ENCODE measurements at regions not wholly inside any gene's neighbourhood (a gene's known extent, or its start where the extent isn't known, plus 50 kb on each side); places are given as distances from the start of the nearest gene placed in this dataset.

DNA sequence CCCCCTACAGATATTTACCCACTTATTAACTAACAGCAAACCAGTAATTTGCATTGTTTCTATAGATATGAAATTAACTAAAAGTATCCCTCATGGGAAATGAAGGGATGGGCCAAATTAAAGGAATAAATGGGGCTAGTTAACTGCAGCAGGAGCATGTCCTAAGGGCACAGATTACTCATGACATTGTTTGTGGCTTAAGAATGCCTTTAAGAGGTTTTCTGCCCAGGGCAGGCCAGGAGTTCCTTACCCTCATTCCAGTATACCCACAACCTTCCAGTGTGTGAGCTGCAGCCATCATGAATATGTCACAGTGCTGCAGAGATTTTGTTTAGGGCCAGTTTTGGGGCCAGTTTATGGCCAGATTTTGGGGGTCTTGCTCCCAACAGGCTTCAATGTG is 1101.9 kb downstream of the PRIM2 start:
- DNase-seq (ENCODE audit: low spot score) (no peak), ATAC-seq (ENCODE audit: low read depth) (no peak)
- TF ChIP-seq, protein P1, sequence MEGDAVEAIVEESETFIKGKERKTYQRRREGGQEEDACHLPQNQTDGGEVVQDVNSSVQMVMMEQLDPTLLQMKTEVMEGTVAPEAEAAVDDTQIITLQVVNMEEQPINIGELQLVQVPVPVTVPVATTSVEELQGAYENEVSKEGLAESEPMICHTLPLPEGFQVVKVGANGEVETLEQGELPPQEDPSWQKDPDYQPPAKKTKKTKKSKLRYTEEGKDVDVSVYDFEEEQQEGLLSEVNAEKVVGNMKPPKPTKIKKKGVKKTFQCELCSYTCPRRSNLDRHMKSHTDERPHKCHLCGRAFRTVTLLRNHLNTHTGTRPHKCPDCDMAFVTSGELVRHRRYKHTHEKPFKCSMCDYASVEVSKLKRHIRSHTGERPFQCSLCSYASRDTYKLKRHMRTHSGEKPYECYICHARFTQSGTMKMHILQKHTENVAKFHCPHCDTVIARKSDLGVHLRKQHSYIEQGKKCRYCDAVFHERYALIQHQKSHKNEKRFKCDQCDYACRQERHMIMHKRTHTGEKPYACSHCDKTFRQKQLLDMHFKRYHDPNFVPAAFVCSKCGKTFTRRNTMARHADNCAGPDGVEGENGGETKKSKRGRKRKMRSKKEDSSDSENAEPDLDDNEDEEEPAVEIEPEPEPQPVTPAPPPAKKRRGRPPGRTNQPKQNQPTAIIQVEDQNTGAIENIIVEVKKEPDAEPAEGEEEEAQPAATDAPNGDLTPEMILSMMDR (IDR thresholded peaks at IDR 0.05; ENCODE audit: poor library complexity, severe bottlenecking), result no peak
- H3K27ac ChIP-seq (ENCODE audit: poor library complexity, severe bottlenecking), result no peak overlapping the region
- H3K4me1 ChIP-seq (ENCODE audit: insufficient read depth, poor library complexity, severe bottlenecking), result no peaks in the 10 kb centered on the region
- H3K9me3 ChIP-seq (ENCODE audit: severe bottlenecking), result no peaks in the 10 kb centered on the region
- H3K36me3 ChIP-seq (ENCODE audit: low read depth), result no peaks in the 10 kb centered on the region
- H3K27me3 ChIP-seq (ENCODE audit: insufficient read depth, poor library complexity, severe bottlenecking), result no peaks in the 10 kb centered on the region
- H3K4me3 ChIP-seq (ENCODE audit: severe bottlenecking), result no peak overlapping the region

Data from RWPE2 (cell line).